ENCODE measurements at regions not wholly inside any gene's neighbourhood (a gene's known extent, or its start where the extent isn't known, plus 50 kb on each side); places are given as distances from the start of the nearest gene placed in this dataset.

DNA sequence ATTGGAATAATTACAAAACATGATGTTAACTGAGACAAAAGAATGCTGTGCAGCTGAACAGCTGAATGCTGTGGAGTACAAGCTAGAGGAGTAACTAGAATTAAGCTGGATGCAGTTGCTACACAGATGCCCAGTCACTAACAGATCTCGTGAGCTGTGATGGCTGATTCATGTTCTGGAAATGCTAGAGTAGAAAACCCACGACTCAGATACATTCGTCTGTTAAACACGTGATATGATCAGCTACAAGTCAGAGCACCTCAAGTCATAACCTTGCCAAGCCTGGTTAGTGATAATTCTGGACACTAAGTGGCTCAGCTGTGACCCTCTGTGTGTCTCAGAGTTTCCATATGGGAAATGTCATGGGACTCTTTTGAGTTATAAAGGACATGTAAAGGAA lies 89.7 kb upstream of the ESRRG start:
- no peak overlapping the region for H3K4me3 ChIP-seq (ENCODE audit: low read depth, low read length)
- TF ChIP-seq, protein P1, sequence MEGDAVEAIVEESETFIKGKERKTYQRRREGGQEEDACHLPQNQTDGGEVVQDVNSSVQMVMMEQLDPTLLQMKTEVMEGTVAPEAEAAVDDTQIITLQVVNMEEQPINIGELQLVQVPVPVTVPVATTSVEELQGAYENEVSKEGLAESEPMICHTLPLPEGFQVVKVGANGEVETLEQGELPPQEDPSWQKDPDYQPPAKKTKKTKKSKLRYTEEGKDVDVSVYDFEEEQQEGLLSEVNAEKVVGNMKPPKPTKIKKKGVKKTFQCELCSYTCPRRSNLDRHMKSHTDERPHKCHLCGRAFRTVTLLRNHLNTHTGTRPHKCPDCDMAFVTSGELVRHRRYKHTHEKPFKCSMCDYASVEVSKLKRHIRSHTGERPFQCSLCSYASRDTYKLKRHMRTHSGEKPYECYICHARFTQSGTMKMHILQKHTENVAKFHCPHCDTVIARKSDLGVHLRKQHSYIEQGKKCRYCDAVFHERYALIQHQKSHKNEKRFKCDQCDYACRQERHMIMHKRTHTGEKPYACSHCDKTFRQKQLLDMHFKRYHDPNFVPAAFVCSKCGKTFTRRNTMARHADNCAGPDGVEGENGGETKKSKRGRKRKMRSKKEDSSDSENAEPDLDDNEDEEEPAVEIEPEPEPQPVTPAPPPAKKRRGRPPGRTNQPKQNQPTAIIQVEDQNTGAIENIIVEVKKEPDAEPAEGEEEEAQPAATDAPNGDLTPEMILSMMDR (IDR thresholded peaks at IDR 0.05; ENCODE audit: low read depth, low read length, missing control alignments): no peak
- in situ Hi-C loops (cut with HindIII; ENCODE audit: low pct_ligation_motif_present, low sequenced_read_pairs): no loop called here
- no peaks in the 10 kb centered on the region for H3K36me3 ChIP-seq (replicated peaks)
- no peak overlapping the region for H3K27ac ChIP-seq
- no peaks in the 10 kb centered on the region for H3K27me3 ChIP-seq (replicated peaks)
- no peak for DNase-seq

- H3K27me3 ChIP-seq (replicated peaks): no peaks in the 10 kb centered on the region
- H3K4me3 ChIP-seq (ENCODE audit: low read depth, low read length): no peak overlapping the region
- in situ Hi-C loops (cut with HindIII; ENCODE audit: low pct_ligation_motif_present, low sequenced_read_pairs): no loop called here
- H3K36me3 ChIP-seq (replicated peaks): no peaks in the 10 kb centered on the region
- TF ChIP-seq, protein P1 (IDR thresholded peaks at IDR 0.05; ENCODE audit: low read depth, low read length, missing control alignments): no peak
- no peak overlapping the region for H3K27ac ChIP-seq
- no peak for DNase-seq
These were observed 86.4 kb upstream of the ESRRG start for GRCh38 chr1:216809649-216810048.

DNA sequence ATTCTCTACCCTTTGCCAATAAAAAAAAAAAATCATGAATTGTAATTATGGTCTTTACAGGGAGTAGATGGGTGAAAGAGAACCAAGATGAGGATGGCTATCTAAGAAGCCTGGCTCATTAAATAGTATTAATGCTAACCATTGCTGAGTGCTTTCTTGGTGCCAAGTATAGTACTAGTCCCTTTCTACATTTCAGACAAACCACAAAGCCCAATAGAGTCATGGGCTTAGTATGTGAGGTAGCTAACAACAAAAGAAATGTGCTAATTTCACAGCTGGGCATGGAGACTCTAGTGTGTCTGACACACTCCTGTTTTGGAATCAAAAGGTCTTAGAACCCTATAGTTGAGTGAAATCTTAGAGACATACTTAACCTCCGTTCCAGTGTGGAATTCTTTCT lies 84.5 kb upstream of the ESRRG start:
- no peak for DNase-seq
- Histone ChIP-seq H3K27ac (no peak overlapping the region), H3K4me3 (ENCODE audit: low read depth, low read length) (no peak overlapping the region), H3K27me3 (replicated peaks) (no peaks in the 10 kb centered on the region), H3K36me3 (replicated peaks) (no peaks in the 10 kb centered on the region)
- TF ChIP-seq, protein P1 (IDR thresholded peaks at IDR 0.05; ENCODE audit: low read depth, low read length, missing control alignments): no peak
- in situ Hi-C loops (cut with HindIII; ENCODE audit: low pct_ligation_motif_present, low sequenced_read_pairs): no loop called here

DNA sequence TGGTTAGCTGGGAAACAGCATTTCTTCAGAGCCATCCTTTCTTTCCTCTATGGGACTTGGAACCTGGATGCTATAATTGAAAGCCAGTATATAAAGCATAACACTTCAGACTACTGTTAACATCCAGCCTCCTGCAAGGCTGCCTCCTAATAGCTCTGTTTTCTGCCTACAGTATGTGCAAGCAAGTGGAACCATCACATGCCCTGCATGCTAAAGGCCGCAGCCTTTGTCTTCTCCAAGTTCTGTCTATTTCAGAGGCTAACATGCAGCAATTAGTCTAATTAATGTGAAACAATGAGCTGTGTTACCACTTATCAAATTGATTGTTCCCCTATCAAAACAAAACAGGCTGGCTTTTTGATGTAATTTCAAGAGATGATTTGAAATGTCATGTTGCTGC lies 82.7 kb upstream of the ESRRG start:
- in situ Hi-C loops (cut with HindIII; ENCODE audit: low pct_ligation_motif_present, low sequenced_read_pairs): no loop called here
- Histone ChIP-seq H3K4me3 (ENCODE audit: low read depth, low read length) (no peak overlapping the region), H3K36me3 (replicated peaks) (no peaks in the 10 kb centered on the region), H3K27ac (no peak overlapping the region), H3K27me3 (replicated peaks) (no peaks in the 10 kb centered on the region)
- TF ChIP-seq, protein P1 (IDR thresholded peaks at IDR 0.05; ENCODE audit: low read depth, low read length, missing control alignments): no peak
- no peak for DNase-seq

GRCh38 chr1:216805233-216805632 lies 82.0 kb upstream of the ESRRG start:
- DNase-seq: no peak

DNA sequence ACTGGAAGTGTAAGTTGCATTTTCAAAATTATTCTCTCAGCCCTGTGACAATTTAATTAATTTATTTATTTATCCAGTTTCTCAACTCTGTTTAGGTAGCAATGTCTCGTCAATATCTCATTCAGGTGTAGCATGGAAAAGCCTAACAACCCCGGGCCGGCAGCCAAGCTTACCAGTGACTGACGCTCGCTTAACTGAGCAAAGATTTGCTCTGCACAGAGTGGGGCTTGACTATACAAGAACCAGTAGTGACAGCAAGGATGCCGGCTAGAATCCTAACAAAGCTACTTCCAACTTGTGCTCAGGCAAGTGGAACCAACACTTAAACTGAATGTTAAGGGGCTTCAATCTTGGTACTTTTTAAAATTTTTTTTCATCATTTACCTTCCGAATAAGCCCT lies 80.9 kb upstream of the ESRRG start:
- H3K27ac ChIP-seq: no peak overlapping the region
- no peak overlapping the region for H3K4me3 ChIP-seq (ENCODE audit: low read depth, low read length)
- in situ Hi-C loops (cut with HindIII; ENCODE audit: low pct_ligation_motif_present, low sequenced_read_pairs): no loop called here
- no peak for DNase-seq
- H3K36me3 ChIP-seq (replicated peaks): no peaks in the 10 kb centered on the region
- TF ChIP-seq, protein P1 (IDR thresholded peaks at IDR 0.05; ENCODE audit: low read depth, low read length, missing control alignments): no peak
- no peaks in the 10 kb centered on the region for H3K27me3 ChIP-seq (replicated peaks)

More at GRCh38 chr1:216805233-216805632, 82.0 kb upstream of the ESRRG start:
- TF ChIP-seq, protein P1 (IDR thresholded peaks at IDR 0.05; ENCODE audit: low read depth, low read length, missing control alignments): no peak
- H3K27me3 ChIP-seq (replicated peaks): no peaks in the 10 kb centered on the region
- in situ Hi-C loops (cut with HindIII; ENCODE audit: low pct_ligation_motif_present, low sequenced_read_pairs): no loop called here
- no peaks in the 10 kb centered on the region for H3K36me3 ChIP-seq (replicated peaks)
- no peak overlapping the region for H3K4me3 ChIP-seq (ENCODE audit: low read depth, low read length)
- no peak overlapping the region for H3K27ac ChIP-seq
